ENCODE measurements at regions not wholly inside any gene's neighbourhood (a gene's known extent, or its start where the extent isn't known, plus 50 kb on each side); places are given as distances from the start of the nearest gene placed in this dataset.

DNA sequence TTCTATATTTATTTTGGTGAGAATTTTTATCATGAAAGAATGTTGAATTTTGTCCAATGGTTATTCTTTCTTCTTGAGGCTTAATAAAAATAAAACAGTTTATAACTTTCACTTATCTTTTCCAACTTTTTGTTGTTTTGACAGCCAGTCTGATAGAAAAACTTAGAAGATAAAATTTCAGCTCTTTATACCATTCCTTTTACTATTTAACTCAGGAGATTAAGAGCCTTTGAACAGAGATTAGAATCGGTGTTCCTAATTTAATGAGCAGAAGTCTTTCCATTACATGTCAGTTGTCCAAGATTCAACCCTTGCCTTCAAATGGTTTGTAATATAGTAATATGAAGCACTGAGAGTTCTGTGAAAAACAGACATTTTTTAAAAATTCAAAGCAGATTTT is 97.8 kb upstream of the SEC61G start:
- no peak for DNase-seq

DNA sequence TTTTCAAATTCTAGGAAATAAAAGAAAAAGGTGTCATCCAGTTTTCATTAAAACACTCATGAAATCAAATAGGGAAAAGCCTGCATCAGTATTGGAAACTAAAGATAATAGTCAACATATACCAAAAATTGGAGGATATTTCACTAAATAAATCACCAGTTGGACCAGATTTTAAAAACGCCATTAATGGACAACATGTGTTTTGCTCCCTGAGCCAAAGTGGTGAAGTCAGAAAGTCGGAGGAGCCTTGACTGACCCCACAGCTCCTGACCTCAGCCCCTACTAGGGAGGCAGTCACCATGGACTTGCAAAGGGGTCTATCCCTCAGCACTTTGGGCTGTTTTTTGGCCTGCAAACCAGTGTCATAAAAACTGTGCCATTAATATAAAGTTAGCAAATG is 98.3 kb upstream of the SEC61G start:
- no peak for DNase-seq

DNA sequence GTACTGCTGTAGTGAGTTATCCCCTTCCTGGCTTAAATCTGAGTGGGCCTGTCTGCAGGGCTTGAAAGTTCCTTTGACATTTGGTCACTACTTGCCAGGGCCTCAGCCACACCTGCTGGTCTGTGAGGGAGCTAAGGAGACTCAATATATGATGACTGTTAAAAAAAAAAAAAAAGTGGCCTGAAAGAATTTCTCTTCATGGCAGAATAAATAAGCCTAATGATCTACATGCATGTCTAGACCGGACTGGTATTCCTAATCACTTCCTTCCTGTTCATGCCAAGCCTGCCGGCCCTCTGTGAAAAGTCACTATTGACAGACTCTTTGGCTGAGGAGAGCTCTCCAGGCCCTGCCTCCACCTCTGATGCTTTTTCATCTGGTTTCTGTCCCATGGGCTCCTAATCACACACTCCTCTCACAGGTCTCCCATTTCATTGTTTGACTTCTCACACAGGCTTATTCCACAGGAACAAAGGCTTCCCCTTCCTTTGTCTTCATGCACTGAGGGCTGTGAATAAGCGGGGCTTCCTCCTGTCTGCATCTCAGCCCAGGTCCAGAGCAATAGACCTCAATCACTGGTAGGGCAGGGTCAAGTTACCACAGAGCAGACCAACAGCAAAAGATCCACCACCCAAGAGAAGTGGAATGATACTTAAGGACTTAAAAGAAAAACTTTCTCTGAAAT is 99.1 kb upstream of the SEC61G start:
- DNase-seq, result peak; percentile 92

DNA sequence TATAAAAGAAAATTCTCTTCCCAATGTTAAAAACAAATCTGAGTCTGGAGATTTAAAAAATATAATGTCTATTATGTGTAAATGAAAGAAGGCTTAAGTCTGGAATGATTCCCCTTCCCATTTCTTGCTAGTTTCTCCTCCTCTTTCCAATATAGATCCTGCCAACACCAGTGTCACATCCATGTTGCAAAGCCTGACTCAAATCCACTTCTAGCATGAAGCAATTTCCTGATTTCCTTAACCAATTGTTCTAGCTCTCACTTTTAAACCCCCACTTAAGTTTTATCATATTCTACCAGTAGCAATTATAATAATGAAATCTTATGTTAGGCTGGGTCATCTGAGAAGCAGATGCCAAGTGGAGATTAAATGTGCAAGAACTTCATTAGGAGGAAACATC is 100.1 kb upstream of the SEC61G start:
- no peak for DNase-seq

DNA sequence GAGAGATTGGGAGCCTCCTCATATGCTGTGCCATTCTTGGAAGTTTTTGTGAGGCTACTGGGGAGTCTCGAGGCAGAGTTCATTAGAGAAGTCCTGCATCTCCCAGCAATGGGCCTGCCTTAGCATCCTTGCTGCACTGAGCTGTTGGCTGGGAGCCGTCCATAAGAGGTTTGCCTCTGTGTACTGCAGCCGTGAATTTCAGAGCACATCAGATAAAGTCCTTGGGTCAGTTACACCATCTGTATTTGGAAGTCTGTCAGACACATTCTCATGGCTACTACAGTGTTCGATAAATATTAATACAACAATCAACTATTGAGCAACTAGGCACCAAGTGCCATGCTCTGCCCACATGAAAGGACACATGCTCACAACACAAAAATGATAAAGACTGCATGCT is 100.5 kb upstream of the SEC61G start:
- peak; percentile 18 for DNase-seq

DNA sequence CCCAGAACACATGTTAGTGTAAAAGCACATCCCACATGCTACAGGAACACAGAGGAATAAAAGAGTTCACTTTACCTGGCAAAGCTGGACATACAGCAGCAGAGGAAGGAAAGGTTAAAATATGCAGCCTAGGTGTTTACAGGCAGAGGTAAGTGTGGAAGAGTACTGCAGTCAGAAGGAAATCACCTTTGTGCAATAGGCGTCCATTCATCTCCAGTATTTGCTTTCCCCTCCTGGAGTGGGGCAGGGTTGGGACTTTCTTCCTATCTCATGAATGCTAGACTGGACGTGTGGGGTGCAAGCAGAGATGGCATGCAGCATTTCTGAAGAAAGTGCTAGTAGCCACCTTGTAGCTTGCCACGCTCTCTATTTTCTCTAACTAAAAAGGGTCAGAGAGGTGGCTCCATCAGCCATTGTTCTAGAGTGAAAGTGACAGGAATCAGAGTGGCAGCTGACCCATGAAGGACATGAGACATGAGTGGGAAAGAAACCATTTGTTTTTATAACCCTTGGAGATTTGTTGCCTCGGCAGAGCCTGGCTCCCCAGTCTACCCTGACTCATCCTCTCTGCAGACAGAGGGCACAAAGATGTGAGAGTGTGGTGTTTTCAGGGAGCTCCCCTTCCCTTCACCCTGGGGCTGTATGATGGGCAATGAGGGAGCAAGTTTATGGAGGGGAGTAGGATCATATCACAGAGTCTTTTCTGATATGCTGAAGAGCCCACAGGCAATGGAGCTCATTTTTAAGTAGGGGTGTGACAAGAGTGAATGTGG is 101.2 kb upstream of the SEC61G start:
- DNase-seq, result peak; percentile 48

DNA sequence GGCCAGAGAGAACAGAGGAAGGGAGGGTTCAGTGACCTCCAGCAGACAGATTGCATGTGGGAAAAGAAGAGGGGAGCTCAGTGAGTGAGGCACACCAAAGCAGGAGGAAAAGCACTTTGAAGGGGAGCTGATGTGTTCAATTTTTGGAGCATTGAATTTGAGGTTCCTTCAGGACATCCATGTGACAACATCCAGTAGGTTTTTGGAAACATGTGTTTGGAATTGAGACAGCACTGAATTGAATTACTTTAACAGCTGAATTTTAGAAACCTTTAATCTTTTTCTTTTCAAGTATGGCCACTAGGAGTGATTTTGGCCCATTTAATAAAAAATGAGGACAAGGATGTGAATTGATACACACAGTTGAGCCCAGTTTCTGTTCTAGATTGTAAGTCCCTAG is 101.8 kb upstream of the SEC61G start:
- DNase-seq, result no peak

DNA sequence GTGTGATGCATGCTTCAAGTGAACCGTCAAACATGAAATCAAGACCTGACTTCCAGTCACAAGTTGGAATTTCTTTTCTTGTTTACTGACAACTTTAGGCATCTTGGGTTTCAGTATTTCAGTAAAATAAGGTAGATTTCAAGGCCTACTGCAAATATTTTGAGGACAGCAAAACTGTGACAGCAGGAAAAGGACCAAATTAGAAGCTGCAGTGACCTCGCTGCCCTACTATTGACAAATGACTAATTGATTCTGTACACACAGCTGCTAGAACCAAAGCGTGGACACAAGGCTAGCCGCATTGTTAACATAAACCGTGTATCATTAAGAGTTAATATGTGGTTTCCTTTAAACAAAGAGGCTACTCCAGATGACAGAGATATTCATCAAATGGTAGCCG is 105.7 kb upstream of the SEC61G start:
- peak; percentile 88 for DNase-seq

DNA sequence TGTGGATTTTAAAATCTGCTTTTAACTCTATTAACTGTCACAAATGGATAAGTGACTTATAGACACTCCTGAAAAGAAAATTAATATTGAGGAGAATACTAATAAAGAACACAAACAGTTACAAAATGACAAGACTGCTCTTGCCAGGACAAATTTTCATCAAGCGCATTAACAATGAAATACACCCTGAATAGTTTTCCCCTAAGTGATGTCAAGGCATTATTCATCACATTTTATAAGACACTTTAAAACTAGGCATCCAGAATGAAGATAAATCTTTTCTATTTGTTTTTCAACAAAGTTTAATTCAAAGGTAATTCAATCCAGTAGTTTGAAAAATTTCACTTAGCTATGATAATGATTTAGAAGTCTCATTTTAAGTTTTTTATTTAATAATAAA is 110.5 kb upstream of the SEC61G start:
- no peak for DNase-seq

DNA sequence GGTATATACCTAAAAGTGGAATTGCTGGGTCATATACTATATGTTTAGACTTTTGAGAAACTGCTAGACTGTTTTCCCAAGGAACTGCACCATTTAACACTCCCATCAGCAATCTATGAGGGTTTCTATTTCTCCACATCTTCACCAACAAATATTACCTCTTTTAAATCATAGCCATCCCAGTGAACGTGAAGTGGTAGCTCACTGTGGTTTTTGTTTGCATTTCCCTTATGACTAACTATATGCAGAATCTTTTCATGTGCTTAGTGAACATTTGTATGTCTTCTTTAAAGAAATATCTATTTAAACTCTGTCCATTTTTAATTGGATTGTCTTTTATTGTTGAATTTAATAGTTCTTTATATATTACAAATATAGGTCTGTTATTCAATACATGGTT is 115.8 kb upstream of the SEC61G start:
- peak; percentile 66 for DNase-seq

DNA sequence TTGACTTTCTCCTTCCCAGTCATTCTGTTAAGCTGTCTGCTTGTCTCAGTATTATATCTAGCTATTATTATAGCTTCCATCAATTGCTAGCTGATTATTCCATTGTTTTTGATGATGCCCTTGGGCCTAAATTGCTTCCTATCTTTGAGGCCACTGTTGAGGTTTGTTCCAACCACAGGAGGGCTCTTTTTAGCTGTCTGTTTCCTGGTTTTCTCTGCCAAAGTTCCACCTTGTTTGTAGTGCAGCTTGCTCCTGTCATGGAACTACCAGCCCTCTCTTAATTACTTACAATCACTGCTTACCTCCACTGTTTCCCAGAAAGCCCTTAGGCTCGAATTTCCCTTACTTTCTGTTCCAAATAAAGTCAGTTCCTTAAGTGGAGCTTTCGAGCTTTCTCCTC is 118.7 kb upstream of the SEC61G start:
- peak; percentile 33 for DNase-seq

DNA sequence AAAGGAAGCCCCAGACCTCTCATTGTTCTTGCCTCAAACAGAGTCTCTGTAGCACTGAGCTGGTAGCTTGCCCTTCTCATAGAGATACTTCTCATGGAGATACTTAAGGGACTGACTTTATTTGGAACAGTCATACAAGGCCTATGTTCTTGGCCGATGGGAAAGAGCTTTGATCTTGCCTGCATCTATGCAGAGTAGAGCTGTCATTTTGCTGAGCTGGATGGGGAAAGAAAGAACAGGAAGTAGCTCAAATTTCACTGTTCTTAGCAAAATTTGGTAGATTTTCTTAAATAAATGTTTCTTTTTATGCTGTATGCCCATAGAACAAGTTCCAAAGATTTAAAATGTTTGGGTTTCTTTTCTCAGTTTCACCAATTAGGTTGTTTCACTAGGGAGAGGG is 119.3 kb upstream of the SEC61G start:
- peak; percentile 34 for DNase-seq

DNA sequence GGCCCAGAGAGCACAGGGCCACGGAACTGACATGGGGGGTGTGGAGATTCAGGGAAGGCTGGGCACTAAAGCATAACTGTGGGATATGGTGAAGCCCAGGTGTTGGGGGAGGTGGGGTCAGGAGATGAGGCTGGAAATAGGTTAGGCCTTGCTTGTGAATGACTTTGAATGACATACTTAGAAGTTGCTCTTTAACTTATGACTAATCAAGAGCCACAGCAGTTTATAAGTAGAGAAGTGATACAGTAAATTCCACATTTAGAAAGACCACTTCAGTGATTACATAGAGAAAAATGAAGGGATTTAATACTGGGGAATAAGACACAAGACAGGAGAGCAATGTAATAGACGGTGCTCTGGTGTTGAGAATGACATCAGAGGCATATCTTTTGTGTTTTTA is 120.8 kb upstream of the SEC61G start:
- peak; percentile 34 for DNase-seq

DNA sequence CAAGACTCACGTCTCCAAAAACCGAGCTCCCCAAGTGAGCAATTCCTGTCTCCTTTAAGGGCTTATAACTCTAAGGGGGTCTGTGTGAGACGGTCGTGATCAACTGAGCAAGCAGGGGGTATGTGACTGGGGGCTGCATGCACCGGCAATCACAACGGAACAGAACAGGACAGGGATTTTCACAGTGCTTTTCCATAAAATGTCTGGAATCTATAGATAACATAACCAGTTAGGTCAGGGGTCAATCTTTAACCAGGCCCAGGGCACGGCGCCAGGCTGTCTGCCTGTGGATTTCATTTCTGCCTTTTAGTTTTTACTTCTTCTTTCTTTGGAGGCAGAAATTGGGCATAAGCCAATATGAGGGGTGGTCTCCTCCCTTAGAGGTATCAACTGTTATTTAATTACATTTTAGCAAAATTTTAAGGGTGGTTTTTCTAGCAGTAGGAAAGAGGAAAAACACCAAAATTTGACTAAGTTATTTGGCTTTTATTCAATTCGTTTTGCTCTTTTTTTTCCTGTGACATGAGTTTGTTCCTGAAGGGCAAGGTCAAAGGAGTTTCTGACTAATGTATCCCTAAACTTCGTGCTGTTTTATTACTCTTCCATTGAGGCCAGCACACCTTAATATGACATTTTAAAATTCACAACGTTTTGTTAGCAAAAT is 121.4 kb upstream of the SEC61G start:
- no peak for DNase-seq

DNA sequence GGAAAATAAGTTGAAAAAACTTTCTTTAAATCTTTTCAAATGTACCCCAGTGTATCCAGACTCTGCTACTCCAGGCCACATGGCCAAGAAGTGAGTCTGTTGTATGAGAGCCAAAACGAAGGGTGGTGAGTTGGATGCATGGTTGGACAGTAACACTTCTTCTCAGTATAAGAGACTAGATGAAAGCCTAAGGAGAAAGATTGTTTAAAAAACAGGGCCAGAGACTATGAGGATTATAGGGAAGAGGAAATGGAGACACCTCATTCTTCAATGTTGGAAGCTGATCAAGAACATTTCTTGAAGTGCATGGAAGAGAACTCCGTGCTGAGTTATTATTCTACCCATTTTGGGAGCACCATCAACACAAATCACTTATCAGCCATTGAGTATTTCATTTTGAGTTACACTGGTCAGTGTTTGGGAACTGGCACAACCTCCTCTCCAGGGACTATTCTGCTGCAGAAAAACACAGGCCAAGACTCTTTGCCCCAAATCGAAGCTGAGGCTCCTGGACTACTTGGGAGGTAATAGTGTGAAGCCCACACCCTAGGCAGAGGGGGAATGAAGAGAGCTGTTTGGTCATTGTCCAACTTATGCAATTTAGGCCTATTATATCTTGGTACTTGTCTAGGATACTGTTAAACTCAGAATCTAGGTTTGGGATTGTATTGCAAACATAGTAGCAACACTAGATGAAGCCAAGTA is 123.0 kb upstream of the SEC61G start:
- no peak for DNase-seq

DNA sequence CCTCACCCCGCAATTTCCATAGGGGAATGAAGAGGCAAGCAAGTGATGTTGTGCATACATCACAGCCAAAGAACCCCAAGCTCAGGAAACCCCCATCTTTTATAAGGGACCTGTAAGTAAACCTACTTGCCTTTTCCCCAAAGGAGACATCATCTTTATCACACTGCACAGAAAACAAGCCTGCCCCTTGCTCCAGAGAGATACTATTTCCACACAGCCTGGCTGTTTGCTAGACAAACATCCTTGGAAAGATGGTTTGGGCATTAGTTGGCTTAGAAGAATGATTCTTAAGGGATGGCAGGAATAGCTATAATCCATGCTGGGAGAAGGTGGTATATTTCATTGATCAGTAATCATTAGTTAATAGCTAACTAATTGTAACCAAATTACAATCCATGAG is 123.7 kb upstream of the SEC61G start:
- DNase-seq, result no peak

DNA sequence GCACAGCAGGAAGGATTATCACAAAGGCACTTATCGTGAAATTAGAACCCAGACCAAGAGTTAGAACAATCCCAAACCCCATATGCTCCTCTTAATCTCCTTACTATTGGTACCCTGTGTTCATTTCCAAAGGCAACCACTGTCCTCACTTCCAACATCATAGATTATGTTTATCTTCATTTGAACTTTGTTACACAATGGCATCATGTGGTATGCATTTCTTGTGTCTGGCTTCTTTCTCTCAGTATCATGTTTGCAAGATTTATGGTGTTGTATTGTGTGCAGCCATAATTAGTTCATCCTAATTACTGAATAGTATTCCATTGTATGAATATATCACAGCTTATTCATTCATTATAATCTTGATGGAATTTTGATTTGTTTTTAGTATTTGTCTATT is 124.6 kb upstream of the SEC61G start:
- DNase-seq, result no peak

DNA sequence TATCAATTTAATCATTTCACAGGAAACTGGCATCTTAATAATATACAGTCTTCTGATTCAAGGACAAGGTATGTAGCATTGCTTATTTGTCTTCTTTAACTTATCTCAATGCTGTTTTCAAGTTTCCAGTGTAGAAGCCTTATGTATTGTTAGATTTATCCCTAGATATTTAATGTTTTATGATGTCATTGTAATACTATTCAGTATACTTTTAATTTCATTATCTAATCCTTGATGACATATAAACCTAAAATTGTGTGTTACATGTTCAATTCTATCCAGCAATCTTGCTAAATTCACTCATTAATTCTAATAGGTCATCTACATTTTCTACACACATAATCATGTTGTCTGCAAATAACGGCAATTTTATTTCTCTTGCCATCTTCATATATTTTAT is 126.3 kb upstream of the SEC61G start:
- DNase-seq, result no peak

DNA sequence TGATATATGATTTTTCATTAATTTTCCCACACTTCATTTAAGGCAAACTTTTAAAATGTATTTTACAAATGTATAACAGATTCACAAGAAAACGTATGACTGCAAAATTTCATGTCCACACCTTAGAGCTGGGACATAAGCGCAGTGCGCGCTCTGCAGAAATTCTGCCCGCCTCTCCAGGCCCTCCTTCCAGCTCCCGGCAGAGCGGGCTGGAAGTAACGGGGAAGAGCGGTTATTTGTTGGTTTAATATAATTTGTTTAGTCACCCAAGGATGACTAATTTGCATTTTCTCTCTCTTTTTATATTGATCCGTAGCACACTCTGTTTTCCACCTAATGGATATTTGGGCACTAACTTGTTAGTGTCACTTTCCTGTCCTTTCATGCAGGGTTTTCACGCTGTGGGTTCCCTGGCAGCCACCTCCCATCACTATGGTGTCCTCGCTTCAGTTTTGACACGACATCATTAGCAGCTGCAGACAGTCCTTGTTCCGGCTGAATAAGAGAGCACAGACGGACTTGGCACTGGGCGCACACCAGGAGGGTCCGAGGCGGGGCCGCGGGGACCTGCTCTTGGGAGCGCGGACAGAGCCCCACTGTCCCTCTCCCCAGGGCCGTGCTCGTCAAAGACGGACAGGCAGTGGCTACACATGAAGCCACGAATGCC is 129.2 kb upstream of the SEC61G start:
- peak; percentile 60 for DNase-seq

DNA sequence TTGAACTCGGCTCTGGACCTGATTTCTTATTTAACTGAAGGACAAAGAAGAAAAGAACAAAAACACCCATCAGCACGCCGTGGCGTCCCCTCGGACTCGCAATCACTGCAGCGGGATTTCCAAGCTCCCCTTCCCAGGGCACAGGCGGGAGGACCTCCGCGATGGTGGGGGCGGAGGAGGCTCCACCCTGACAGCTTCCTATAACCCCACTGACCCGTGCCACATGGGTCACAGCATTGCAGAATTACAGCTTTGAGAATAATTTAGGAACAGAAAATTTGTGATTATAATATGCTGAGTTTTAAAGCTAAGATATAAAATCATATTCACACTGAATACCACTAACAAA is 129.7 kb upstream of the SEC61G start:
- no peak for DNase-seq

DNA sequence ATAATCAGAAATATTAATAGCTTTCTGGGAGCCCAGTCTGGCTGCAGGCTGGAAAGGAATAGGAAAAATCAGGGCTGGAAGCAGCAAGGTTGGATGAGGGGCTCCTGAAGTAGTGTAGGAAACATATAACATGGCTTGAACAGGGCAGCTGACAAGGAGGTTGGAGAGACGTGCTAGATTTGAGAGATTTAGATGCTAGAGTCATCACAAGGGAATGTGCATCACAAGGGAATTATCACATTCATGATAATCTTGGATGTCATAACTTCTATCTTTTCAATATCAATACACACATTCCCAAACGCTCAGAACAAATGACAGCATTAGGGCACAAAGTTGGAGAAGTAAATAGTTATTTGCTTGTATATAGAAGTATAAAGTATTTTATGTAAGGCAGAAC is 120.9 kb upstream of the EGFR start:
- DNase-seq, result no peak

DNA sequence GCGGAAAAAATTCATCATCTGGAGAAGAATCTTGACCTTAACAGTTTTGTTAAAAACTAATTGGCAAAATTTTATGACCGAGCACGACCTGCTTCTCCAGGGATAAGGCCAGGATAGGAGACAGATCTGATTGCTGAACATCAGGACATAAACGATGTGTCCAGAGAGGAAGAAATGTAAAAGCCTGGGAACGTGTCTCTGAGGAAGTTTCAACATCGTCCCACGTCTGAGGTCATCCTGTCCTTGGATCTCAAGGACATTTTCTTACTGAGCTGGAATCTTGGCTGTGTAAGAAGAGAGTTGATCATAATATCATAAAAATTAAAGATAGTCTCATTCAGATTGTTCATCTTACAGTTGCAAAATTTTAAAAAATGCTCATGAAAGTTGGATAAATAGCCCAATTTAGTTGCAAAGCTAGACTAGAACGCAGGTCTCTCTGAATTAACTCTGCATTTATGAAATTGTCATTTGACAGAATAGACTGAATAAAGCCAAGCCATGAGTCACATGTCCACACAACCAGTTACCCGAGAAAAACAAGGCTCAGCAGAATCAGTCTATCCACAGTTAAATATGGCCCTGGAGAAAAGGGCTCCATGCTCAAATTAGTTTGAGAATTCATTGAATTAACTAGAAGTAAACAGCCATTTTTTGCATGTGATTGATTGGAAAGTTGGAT is 120.0 kb upstream of the EGFR start:
- DNase-seq, result no peak

DNA sequence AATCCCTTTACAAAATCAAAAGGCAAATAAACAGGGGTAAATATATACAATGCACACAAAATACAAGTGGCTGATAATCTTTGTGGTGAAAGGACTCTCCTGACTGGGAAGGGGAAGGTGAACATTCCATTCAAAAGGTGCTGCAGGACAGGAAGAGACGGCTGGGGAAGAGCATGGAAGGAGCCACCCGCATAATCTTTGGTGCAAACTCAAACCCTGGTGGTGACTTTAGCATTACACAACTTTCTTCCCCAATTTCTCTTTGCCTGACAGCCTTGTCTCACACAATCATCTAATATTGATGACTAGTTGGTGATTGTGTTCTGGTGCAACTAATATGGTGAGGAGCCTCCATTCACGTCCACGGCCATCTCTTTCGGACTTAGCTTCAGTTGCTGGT is 117.0 kb upstream of the EGFR start:
- DNase-seq, result no peak
